ENCODE measurements at regions not wholly inside any gene's neighbourhood (a gene's known extent, or its start where the extent isn't known, plus 50 kb on each side); places are given as distances from the start of the nearest gene placed in this dataset.
"Not testable (repeated sequence)": the region's sequence is repeated elsewhere in the genome, so short reads cannot be mapped to it uniquely, and the experiment has no call there.

GRCh38 chr12:40431169-40431568, 206.4 kb downstream of the LRRK2 start:
- no peak for DNase-seq (ENCODE audit: low read depth in 2 of 2)

GRCh38 chr12:40435251-40435650, 210.5 kb downstream of the LRRK2 start:
- no peak for DNase-seq (ENCODE audit: low read depth in 2 of 2)

GRCh38 chr12:40435951-40436350, 211.2 kb downstream of the LRRK2 start:
- DNase-seq (ENCODE audit: low read depth in 2 of 2): no peak

GRCh38 chr12:40436564-40436963, 211.8 kb downstream of the LRRK2 start:
- DNase-seq (ENCODE audit: low read depth in 2 of 2): no peak

- no peak for DNase-seq (ENCODE audit: low read depth in 2 of 2)
These were observed 215.1 kb downstream of the LRRK2 start for GRCh38 chr12:40439771-40440492.

- DNase-seq (ENCODE audit: low read depth in 2 of 2): no peak
These were observed 219.4 kb downstream of the LRRK2 start for GRCh38 chr12:40444174-40444573.

- no peak for DNase-seq (ENCODE audit: low read depth in 2 of 2)
These were observed 221.6 kb downstream of the LRRK2 start for GRCh38 chr12:40446385-40446784.

GRCh38 chr12:40448523-40448922, 223.7 kb downstream of the LRRK2 start:
- not testable (repeated sequence) for DNase-seq (ENCODE audit: low read depth in 2 of 2)

GRCh38 chr12:40451661-40452060, 226.9 kb downstream of the LRRK2 start:
- no peak for DNase-seq (ENCODE audit: low read depth in 2 of 2)

- no peak for DNase-seq (ENCODE audit: low read depth in 2 of 2)
These were observed 228.1 kb upstream of the CNTN1 start for GRCh38 chr12:40464121-40464520.

- no peak for DNase-seq (ENCODE audit: low read depth in 2 of 2)
These were observed 222.5 kb upstream of the CNTN1 start for GRCh38 chr12:40469736-40470135.

GRCh38 chr12:40473962-40474361, 218.3 kb upstream of the CNTN1 start:
- DNase-seq (ENCODE audit: low read depth in 2 of 2): no peak

GRCh38 chr12:40474630-40475029, 217.6 kb upstream of the CNTN1 start:
- no peak for DNase-seq (ENCODE audit: low read depth in 2 of 2)

- no peak for DNase-seq (ENCODE audit: low read depth in 2 of 2)
These were observed 192.4 kb upstream of the CNTN1 start for GRCh38 chr12:40499856-40500255.

- no peak for DNase-seq (ENCODE audit: low read depth in 2 of 2)
These were observed 189.9 kb upstream of the CNTN1 start for GRCh38 chr12:40502322-40502721.

- DNase-seq (ENCODE audit: low read depth in 2 of 2): no peak
These were observed 186.9 kb upstream of the CNTN1 start for GRCh38 chr12:40505327-40505726.

- no peak for DNase-seq (ENCODE audit: low read depth in 2 of 2)
These were observed 183.8 kb upstream of the CNTN1 start for GRCh38 chr12:40508421-40508820.

GRCh38 chr12:40511341-40511740, 180.9 kb upstream of the CNTN1 start:
- DNase-seq (ENCODE audit: low read depth in 2 of 2): no peak

GRCh38 chr12:40515041-40515816, 177.0 kb upstream of the CNTN1 start:
- DNase-seq (ENCODE audit: low read depth in 2 of 2): no peak

- DNase-seq (ENCODE audit: low read depth in 2 of 2): no peak
These were observed 169.4 kb upstream of the CNTN1 start for GRCh38 chr12:40522837-40523236.

GRCh38 chr12:40525054-40525453, 167.2 kb upstream of the CNTN1 start:
- DNase-seq (ENCODE audit: low read depth in 2 of 2): no peak

GRCh38 chr12:40534828-40535227, 157.4 kb upstream of the CNTN1 start:
- DNase-seq (ENCODE audit: low read depth in 2 of 2): no peak

- DNase-seq (ENCODE audit: low read depth in 2 of 2): no peak
These were observed 140.8 kb upstream of the CNTN1 start for GRCh38 chr12:40551466-40551865.
